Neural progenitor cell (in vitro differentiated cells): ENCODE measurements at regions not wholly inside any gene's neighbourhood (a gene's known extent, or its start where the extent isn't known, plus 50 kb on each side); places are given as distances from the start of the nearest gene placed in this dataset.

Experiments
- EZH2phosphoT487 ChIP-seq: fragments of 200-600 bp; sonication (generic); IDR thresholded peaks from 2 replicates; pipeline ENCODE4 v1.6.1; 2017; ENCODE audit warnings: antibody characterized with exemption
- TF ChIP-seq, protein P1 (sequence below): fragments of 200-600 bp; sonication (generic); IDR thresholded peaks from 2 replicates; pipeline ENCODE4 v1.5.1; 2017; ENCODE audit warnings: antibody characterized with exemption, mild to moderate bottlenecking

DNA sequence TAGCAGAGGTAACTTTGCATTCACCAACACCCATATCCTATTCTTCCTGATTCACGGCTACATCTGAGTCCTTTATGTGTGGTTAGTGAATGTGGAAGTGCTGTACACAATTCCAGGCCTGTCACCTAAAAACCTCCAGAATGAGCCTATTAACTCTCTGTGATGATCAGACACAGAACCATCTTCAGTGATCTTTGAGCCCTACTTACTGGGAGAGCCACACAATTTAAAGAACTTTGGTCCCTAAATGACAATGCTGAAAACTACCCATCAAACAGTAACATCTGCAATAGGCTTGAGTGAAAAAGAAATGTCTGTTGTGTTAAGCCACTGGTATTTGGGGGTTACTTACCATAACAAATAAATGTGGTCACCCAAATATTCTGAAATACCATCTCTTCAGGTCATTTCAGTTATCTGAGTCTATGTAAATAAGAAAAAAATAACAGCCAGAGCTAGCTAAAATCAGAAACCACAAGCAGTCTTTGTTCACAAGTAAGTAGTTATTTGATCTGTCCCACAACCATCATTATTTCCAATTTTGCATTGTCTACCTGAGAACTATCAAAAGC is 145.7 kb downstream of the HGF start:
- TF ChIP-seq, protein P1, sequence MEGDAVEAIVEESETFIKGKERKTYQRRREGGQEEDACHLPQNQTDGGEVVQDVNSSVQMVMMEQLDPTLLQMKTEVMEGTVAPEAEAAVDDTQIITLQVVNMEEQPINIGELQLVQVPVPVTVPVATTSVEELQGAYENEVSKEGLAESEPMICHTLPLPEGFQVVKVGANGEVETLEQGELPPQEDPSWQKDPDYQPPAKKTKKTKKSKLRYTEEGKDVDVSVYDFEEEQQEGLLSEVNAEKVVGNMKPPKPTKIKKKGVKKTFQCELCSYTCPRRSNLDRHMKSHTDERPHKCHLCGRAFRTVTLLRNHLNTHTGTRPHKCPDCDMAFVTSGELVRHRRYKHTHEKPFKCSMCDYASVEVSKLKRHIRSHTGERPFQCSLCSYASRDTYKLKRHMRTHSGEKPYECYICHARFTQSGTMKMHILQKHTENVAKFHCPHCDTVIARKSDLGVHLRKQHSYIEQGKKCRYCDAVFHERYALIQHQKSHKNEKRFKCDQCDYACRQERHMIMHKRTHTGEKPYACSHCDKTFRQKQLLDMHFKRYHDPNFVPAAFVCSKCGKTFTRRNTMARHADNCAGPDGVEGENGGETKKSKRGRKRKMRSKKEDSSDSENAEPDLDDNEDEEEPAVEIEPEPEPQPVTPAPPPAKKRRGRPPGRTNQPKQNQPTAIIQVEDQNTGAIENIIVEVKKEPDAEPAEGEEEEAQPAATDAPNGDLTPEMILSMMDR, result no peak
- no peak for TF ChIP-seq EZH2phosphoT487
